ENCODE measurements at regions not wholly inside any gene's neighbourhood (a gene's known extent, or its start where the extent isn't known, plus 50 kb on each side); places are given as distances from the start of the nearest gene placed in this dataset.
A peak's percentile ranks its signal among the peaks of the same experiment; 100 is the strongest.

DNA sequence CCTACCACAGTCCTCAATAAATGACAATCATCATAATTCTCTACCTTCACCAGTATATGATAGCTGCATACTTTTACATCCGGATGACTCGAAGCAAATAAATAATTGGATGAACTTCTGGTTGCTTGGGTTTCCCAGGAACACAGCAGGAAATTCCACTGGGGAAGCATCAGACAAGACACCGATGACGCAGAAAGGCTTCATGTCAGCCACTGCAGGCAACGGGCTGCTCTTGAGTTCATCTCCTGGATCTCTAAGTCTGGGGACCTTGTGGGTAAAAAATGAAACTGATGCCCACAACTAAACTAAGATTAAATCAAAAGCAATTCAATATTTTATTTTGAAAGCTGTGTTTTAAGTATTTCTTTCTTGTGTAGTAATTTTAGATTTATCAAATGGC lies 472.1 kb upstream of the C16orf82 start:
- POLR2A ChIA-PET: no interaction called here
- H3K36me3 ChIP-seq (replicated peaks in 1 of 2; ENCODE audit: control insufficient read depth in 1 of 2, insufficient read depth in 2 of 2, low read length in 2 of 2): no peaks in the 10 kb centered on the region
- no peaks in the 10 kb centered on the region for H4K20me1 ChIP-seq (ENCODE audit: insufficient read depth, low read length)
- no peak overlapping the region for H3K4me2 ChIP-seq (ENCODE audit: low read depth, low read length)
- H2AFZ ChIP-seq (ENCODE audit: low read length): no peak overlapping the region
- CTCF ChIA-PET (ENCODE audit: low intra/inter-chr PET ratio, low total read pairs): no interaction called here
- TF ChIP-seq BCL6 (CRISPR knock-in tag; IDR thresholded peaks at IDR 0.05): no peak
- H3K9ac ChIP-seq (ENCODE audit: insufficient read depth, low read depth, low read length): no peak overlapping the region
- no peak overlapping the region for H3K4me3 ChIP-seq (replicated peaks in 1 of 3; ENCODE audit: insufficient read depth in 1 of 3, low read depth in 2 of 3, low read length in 3 of 3)
- WGBS (ENCODE audit: low lambda C conversion rate): 52% methylated on average over 5 of the region's 5 CpGs
- H3K27ac ChIP-seq (ENCODE audit: extremely low read length, insufficient read depth, low read length): no peak overlapping the region
- BruUV-seq (replicated peaks): no TSS peak
- ATAC-seq: no peak
- intact Hi-C loops (cut with micrococcal nuclease; ENCODE audit: unreplicated experiment) (no loop called here), in situ Hi-C loops (cut with HindIII; ENCODE audit: extremely low pct_ligation_motif_present, low pct_unique_long_range_greater_than_20kb) (no loop called here)
- FAIRE-seq: no peak
- no peaks in the 10 kb centered on the region for H3K27me3 ChIP-seq (ENCODE audit: control insufficient read depth in 1 of 2, insufficient read depth in 2 of 2, low read length in 2 of 2)
- no peak for DNase-seq (ENCODE audit: low spot score)
- no peaks in the 10 kb centered on the region for H3K79me2 ChIP-seq (ENCODE audit: insufficient read depth, low read length)
- no peaks in the 10 kb centered on the region for H3K9me3 ChIP-seq (ENCODE audit: low read length)
- H3K4me1 ChIP-seq (ENCODE audit: insufficient read depth, low read length): peaks cover 6% of the 10 kb centered on the region; the same call in 1 of the 2 replicates

DNA sequence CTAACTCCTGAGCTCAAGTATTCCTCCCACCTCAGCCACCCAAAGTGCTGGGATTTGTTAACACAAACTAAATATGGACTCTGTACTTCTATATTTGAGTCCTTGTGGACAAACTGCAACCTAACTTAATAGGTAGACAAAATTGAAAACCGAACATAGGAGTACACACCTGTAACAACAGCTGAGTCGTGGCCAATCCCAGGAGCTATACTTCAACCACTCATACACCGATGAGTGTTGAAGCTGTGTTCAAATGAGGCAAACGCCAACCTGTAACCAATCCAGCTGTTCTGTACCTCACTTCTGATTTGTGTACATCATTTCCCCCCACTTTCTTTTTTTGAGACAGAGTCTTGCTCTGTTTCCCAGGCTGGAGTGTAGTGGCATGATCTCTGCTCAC lies 471.5 kb upstream of the C16orf82 start:
- in situ Hi-C loops (cut with HindIII; ENCODE audit: extremely low pct_ligation_motif_present, low pct_unique_long_range_greater_than_20kb): no loop called here
- BruUV-seq (replicated peaks): no TSS peak

More for the DNA sequence above, 471.5 kb upstream of the C16orf82 start:
- Histone ChIP-seq H3K4me1 (ENCODE audit: insufficient read depth, low read length) (peaks cover 6% of the 10 kb centered on the region; the same call in 1 of the 2 replicates), H3K27me3 (ENCODE audit: control insufficient read depth in 1 of 2, insufficient read depth in 2 of 2, low read length in 2 of 2) (no peaks in the 10 kb centered on the region), H3K4me3 (replicated peaks in 1 of 3; ENCODE audit: insufficient read depth in 1 of 3, low read depth in 2 of 3, low read length in 3 of 3) (no peak overlapping the region), H3K4me2 (ENCODE audit: low read depth, low read length) (no peak overlapping the region), H2AFZ (ENCODE audit: low read length) (no peak overlapping the region), H3K79me2 (ENCODE audit: insufficient read depth, low read length) (no peaks in the 10 kb centered on the region), H3K9ac (ENCODE audit: insufficient read depth, low read depth, low read length) (no peak overlapping the region), H3K9me3 (ENCODE audit: low read length) (no peaks in the 10 kb centered on the region), H4K20me1 (ENCODE audit: insufficient read depth, low read length) (no peaks in the 10 kb centered on the region), H3K36me3 (replicated peaks in 1 of 2; ENCODE audit: control insufficient read depth in 1 of 2, insufficient read depth in 2 of 2, low read length in 2 of 2) (no peaks in the 10 kb centered on the region), H3K27ac (ENCODE audit: extremely low read length, insufficient read depth, low read length) (no peak overlapping the region)
- intact Hi-C loops (cut with micrococcal nuclease; ENCODE audit: unreplicated experiment): no loop called here
- FAIRE-seq (no peak), DNase-seq (ENCODE audit: low spot score) (no peak), ATAC-seq (no peak)
- TF ChIP-seq ATF2 (CRISPR knock-in tag; IDR thresholded peaks at IDR 0.05): no peak
- TF ChIP-seq ZNF121 (CRISPR knock-in tag; IDR thresholded peaks at IDR 0.05): peak; percentile 72; the same call in 1 of the 2 replicates
- CTCF ChIA-PET (ENCODE audit: low intra/inter-chr PET ratio, low total read pairs): no interaction called here
- POLR2A ChIA-PET: no interaction called here
- WGBS (ENCODE audit: low lambda C conversion rate): 21% methylated on average over 4 of the region's 4 CpGs

All from HepG2 (cell line).